Thyroid gland (tissue), 4 donors: ENCODE measurements at regions not wholly inside any gene's neighbourhood (a gene's known extent, or its start where the extent isn't known, plus 50 kb on each side); places are given as distances from the start of the nearest gene placed in this dataset.
A peak's percentile ranks its signal among the peaks of the same experiment; 100 is the strongest.

Source experiments
- DNase-seq, 2 donors: peaks; one replicate each; pipeline ENCODE4 v3.0.0-alpha.2; 2019
- H3K27ac ChIP-seq, 3 donors: fragments of 200-600 bp; sonication (generic); 1 replicate in 2 of 3; 2 replicates in 1 of 3; pipeline ENCODE4 v1.5.1; 2016 to 2019; ENCODE audit warnings: mild to moderate bottlenecking in 1 of 3, moderate library complexity in 1 of 3
- H3K27me3 ChIP-seq: fragments of 200-600 bp; sonication (generic); one replicate; pipeline ENCODE4 v1.5.1; 2019
- H3K36me3 ChIP-seq, 2 donors: fragments of 200-600 bp; sonication (generic); one replicate each; pipeline ENCODE4 v1.5.1; 2016 to 2019
- H3K4me1 ChIP-seq, 2 donors: fragments of 200-600 bp; sonication (generic); one replicate each; pipeline ENCODE4 v1.5.1; 2017 to 2019
- H3K4me3 ChIP-seq, 3 donors: fragments of 200-600 bp; sonication (generic); replicated peaks in 1 of 3; 1 replicate in 2 of 3; 2 replicates in 1 of 3; pipeline ENCODE4 v1.5.1; 2016; ENCODE audit warnings: mild to moderate bottlenecking in 1 of 3
- H3K9me3 ChIP-seq: fragments of 200-600 bp; sonication (generic); one replicate; pipeline ENCODE4 v1.5.1; 2017
- POLR2A ChIP-seq, 2 donors: fragments of 450-650 bp; IDR thresholded peaks; one replicate each; pipeline ENCODE4 v1.6.1; 2017; ENCODE audit warnings: antibody characterized with exemption in 2 of 2, mild to moderate bottlenecking in 2 of 2, moderate library complexity in 1 of 2
- WGBS, 2 donors: methylation state at CpG; one replicate each; pipeline ENCODE4 v1.1.5; 2017; 5-methylcytosine and 5-hydroxymethylcytosine counted together
- intact Hi-C: fragments of 100-400 bp; cut with DNase I; formaldehyde crosslinking; loops from one replicate; pipeline ENCODE4 v1.15.1; 2023
- TF ChIP-seq, protein P1 (sequence below), 6 experiments: fragments of 200-600 bp in 3 of 6; fragments of 450-650 bp in 3 of 6; sonication (generic) in 3 of 6; IDR thresholded peaks; one replicate each; pipeline ENCODE4 v1.5.1; 2016 to 2019; ENCODE audit warnings: antibody characterized with exemption in 6 of 6, mild to moderate bottlenecking in 2 of 6, inconsistent platforms in 1 of 6, moderate library complexity in 1 of 6

DNA sequence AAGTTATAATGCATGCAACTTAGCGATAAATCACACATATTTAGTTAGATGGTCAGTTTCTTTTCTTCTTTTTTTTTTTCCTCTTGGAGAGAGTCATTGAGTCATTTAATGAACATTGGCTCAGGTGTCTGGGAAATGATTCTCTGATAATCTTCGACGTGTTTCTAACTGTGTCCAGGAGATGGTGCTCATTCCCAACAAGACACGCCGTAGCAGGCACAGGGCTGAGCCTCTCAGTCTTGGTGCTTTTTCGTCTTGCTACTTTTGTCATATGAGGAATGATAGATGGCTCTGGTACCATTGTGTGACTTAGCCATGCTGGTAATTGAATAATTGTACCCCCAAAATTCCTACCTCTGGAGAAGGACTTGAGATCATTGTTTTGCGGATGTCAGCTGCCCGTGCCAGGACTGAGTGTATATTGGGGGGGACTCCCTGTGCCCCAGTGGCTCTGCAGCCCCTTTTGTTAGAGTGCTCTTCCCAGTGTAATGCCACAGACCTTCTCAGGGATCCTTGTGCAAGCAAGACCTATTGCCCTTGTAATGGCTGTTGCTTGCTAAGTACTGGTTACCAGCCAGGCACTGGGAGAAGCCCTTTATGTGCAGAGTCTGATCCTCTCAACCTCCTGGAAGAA lies 107.6 kb upstream of the CYRIA start:
- no peak overlapping the region for H3K27ac ChIP-seq
- 2 to 28% methylated on average over 6 to 8 of the region's 8 CpGs for WGBS, 2 donors
- H3K4me3 ChIP-seq: no peak overlapping the region
- H3K4me1 ChIP-seq: peaks cover 12 to 23% of the 10 kb centered on the region in 2 donors
- H3K36me3 ChIP-seq: no peaks in the 10 kb centered on the region
- TF ChIP-seq, protein P1, sequence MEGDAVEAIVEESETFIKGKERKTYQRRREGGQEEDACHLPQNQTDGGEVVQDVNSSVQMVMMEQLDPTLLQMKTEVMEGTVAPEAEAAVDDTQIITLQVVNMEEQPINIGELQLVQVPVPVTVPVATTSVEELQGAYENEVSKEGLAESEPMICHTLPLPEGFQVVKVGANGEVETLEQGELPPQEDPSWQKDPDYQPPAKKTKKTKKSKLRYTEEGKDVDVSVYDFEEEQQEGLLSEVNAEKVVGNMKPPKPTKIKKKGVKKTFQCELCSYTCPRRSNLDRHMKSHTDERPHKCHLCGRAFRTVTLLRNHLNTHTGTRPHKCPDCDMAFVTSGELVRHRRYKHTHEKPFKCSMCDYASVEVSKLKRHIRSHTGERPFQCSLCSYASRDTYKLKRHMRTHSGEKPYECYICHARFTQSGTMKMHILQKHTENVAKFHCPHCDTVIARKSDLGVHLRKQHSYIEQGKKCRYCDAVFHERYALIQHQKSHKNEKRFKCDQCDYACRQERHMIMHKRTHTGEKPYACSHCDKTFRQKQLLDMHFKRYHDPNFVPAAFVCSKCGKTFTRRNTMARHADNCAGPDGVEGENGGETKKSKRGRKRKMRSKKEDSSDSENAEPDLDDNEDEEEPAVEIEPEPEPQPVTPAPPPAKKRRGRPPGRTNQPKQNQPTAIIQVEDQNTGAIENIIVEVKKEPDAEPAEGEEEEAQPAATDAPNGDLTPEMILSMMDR (IDR thresholded peaks at IDR 0.05): peak in 5 of 6 experiments; percentile 24 to 87 (median 57)
- TF ChIP-seq POLR2A (IDR thresholded peaks at IDR 0.05): no peak
- no peaks in the 10 kb centered on the region for H3K9me3 ChIP-seq
- intact Hi-C loops: loop anchor here (5.0 to 10.0 kb wide), 2 partner anchors 534 to 892 kb away; no protein-coding TSS in a partner anchor
- H3K27me3 ChIP-seq: no peaks in the 10 kb centered on the region
- DNase-seq: peak; percentile 43 to 54

GRCh38 chr2:16767789-16768476 lies 102.3 kb upstream of the CYRIA start:
- Histone ChIP-seq H3K4me3 (no peak overlapping the region), H3K36me3 (no peaks in the 10 kb centered on the region), H3K27me3 (no peaks in the 10 kb centered on the region), H3K4me1 (peaks cover 25 to 46% of the 10 kb centered on the region in 2 donors), H3K9me3 (no peaks in the 10 kb centered on the region), H3K27ac (peak overlapping the region in 1 of 3 donors; percentile 71)
- no peak for DNase-seq
- no peak for TF ChIP-seq POLR2A (IDR thresholded peaks at IDR 0.05)
- TF ChIP-seq, protein P1 (IDR thresholded peaks at IDR 0.05): no peak
- intact Hi-C loops: no loop called here
- 51 to 55% methylated on average over 3 of the region's 3 CpGs for WGBS, 2 donors

DNA sequence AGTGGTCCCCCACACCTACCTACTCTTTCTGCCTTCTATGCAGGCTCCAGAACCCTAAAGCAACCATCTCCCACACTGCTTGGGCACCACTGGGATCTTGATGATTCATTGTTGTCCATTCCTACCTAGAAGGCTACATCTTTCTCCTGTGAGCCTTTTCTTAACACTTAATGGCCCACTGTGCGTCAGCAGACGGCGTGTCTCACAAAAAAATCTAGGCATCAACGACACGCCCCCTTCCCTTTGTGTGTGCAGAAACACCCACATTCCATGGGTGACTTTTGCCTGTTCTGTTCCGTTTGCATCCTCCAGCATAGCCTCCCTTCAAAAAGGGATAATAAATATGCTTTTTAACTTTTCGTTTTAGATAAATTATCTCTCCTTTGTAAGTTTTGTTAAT lies 99.7 kb upstream of the CYRIA start:
- no peak for DNase-seq
- TF ChIP-seq, protein P1 (IDR thresholded peaks at IDR 0.05): no peak
- no peak for TF ChIP-seq POLR2A (IDR thresholded peaks at IDR 0.05)
- Histone ChIP-seq H3K9me3 (no peaks in the 10 kb centered on the region), H3K4me1 (peaks cover 30 to 53% of the 10 kb centered on the region in 2 donors), H3K27ac (peak overlapping the region in 1 of 3 donors; percentile 75), H3K27me3 (no peaks in the 10 kb centered on the region), H3K36me3 (no peaks in the 10 kb centered on the region), H3K4me3 (no peak overlapping the region)
- 57 to 90% methylated on average over 7 of the region's 7 CpGs for WGBS, 2 donors
- intact Hi-C loops: no loop called here

DNA sequence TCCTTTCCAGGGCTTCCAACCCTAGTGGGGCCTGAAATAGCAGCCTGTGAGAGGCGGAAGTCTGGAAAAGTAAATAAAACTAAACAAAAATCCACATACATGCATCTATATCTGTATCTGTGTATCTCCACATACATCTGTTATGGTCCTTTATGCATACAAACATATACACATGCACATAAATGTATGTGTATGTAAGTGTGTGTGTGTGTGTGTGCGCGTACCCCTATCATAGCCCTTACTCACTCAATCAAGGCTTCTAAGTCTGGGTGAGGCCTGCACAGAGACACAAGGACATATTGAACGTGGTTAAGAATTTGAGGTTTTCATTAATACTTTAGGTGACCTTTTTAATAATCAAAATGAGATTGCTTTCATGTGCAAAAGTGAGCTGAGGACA lies 98.9 kb upstream of the CYRIA start:
- intact Hi-C loops: no loop called here
- Histone ChIP-seq H3K9me3 (no peaks in the 10 kb centered on the region), H3K4me3 (no peak overlapping the region), H3K27ac (peak overlapping the region in 1 of 3 donors; percentile 75), H3K4me1 (peaks cover 34 to 50% of the 10 kb centered on the region in 2 donors), H3K27me3 (no peaks in the 10 kb centered on the region), H3K36me3 (no peaks in the 10 kb centered on the region)
- TF ChIP-seq, protein P1 (IDR thresholded peaks at IDR 0.05): no peak
- DNase-seq: no peak
- 88 to 92% methylated on average over 4 of the region's 4 CpGs for WGBS, 2 donors

DNA sequence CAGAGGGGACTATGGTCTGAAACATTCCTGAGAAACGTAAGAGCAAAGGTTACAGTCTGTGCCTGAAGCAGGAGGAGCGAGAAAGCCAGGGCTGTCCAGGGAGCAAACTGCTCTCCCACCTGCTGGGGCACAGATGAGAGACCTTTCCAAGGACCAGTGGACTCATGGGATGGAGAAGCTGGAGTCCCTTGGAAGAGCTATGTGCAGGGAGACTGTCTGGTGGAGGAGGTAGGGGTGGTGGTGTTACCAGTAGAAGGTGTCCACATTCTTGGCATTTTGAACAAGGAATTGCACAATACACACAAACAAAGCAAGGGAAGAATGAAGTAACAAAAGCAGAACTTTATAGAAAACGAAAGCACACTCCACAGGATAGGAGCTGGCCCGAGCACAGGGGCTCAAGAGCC lies 97.9 kb upstream of the CYRIA start:
- TF ChIP-seq POLR2A (IDR thresholded peaks at IDR 0.05): no peak
- TF ChIP-seq, protein P1 (IDR thresholded peaks at IDR 0.05): no peak
- no peak for DNase-seq
- Histone ChIP-seq H3K9me3 (no peaks in the 10 kb centered on the region), H3K4me3 (no peak overlapping the region), H3K36me3 (no peaks in the 10 kb centered on the region), H3K4me1 (peaks cover 24 to 40% of the 10 kb centered on the region in 2 donors), H3K27ac (peak overlapping the region in 1 of 3 donors; percentile 75), H3K27me3 (no peaks in the 10 kb centered on the region)
- intact Hi-C loops: no loop called here
- 58 to 62% methylated on average over 4 of the region's 4 CpGs for WGBS, 2 donors
